Stimulated activated CD8-positive, alpha-beta memory T cell treated with anti-CD3 and anti-CD28 coated beads, Interleukin-12 subunit alpha, Interleukin-12 subunit beta, amount 100 ng/mL, for 4 hours (primary cell): ENCODE measurements at regions not wholly inside any gene's neighbourhood (a gene's known extent, or its start where the extent isn't known, plus 50 kb on each side); places are given as distances from the start of the nearest gene placed in this dataset.

Experiments used
- DNase-seq: peaks from one replicate; pipeline ENCODE4 v3.0.0-alpha.2; 2020; ENCODE audit warnings: low read depth

DNA sequence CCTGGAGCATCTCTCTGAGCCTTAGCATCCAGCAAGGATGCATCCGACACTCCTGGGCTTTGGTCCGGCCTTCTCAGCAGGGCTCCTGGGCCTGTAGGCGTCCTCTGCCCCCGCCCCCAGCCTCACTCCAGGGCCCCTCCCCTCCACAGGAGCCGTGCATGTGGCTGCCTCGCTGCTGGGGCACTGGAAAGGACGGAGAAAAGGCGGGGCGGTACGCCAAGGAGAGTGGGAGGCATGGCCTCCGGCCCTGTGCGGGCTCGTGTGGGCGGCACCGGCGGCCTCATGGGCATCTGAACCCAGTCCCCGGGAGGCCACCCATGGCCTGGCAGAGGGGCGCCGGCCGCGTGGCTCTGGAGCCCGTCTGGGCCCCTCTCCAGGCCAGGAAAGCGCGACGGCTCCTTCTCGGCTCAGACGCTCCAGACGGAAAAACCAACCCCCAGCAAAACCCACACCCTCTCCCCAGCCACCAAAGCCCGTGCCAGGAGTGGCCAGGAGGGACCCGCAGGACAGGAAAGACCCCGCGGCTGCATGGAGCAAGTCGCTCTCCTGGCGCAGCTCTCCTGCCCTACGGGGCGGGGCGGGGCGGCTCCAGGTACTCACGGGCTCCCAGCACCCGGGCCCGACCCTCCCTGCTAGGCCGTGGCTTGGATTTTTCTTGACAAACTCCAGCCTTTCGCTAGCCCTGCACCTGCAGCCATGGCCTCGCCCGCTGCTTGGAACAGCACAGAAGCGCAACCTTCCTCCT, 419.9 kb downstream of the QKI start:
- no peak for DNase-seq

DNA sequence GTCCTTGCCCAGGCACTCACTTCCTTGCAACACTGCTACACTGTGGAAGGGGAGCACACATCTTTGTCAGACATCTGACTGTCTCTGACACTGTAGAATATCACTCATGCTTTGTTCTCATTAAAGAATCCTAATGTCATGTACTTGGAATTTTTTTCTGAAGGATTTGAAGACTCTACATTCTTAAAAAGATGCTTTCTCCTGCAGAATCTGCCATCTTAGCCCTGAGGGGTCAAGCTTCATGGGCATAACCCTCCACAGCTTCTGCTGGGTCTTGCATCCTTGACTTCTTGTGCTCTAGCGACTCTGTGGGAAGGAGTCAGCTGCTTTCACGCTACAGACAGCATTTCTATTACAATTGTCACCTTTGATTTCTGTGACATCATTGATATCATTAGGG, 417.2 kb downstream of the QKI start:
- DNase-seq: no peak

DNA sequence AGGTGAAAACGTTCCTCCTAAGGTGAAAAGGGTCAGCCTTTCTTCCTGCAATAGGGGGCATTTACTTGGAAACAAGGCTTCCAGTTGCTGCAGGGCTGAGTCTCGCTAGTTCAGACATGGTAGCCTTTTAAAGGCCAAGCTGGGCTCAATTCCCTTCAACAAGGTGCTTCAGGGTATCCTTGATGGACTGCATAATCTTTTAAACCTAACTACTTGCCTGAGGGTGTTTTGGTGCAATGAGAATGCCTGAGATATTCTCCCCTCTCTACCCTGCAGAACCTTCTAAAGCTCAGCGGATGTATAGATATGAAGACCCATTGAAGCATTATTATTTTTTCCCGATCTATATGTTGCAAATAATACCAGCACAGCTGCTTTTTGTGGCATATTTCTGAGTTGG, 416.1 kb downstream of the QKI start:
- DNase-seq: no peak

DNA sequence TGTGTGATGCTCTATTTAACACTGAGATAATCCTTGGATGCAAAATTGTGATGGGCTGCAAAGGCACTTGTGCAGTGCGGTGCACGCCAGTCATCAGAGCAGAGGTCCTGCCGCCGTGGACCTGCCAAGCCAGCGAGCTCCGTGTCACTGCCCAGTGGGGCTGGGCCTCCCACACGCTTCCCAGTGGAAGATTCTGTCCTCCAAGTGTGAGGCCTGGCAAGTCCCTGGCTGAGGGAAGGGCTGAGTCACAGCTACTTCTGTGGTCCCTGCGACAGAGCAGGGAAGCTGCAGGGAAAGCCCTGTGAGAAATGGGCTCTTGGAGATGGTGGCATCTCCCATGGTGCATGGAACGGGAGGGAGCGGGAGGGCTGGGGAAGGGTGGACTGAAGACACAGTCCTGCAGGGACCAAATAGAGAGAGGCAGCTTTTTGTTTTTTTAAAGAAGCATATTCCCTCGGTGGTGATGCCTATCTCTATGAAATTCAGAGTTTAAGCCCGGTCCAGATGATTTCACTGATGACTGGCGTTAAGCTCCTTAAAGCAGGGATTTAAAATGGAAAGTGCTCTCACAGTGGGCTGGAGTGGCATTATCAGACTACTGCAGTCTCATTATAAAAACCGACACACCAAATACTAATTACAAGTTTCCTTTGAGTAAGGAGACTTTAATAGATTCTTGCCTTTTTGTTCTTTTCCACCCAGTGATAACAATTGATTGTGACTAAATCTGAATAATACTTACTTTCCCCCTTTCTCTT, 413.7 kb downstream of the QKI start:
- no peak for DNase-seq

DNA sequence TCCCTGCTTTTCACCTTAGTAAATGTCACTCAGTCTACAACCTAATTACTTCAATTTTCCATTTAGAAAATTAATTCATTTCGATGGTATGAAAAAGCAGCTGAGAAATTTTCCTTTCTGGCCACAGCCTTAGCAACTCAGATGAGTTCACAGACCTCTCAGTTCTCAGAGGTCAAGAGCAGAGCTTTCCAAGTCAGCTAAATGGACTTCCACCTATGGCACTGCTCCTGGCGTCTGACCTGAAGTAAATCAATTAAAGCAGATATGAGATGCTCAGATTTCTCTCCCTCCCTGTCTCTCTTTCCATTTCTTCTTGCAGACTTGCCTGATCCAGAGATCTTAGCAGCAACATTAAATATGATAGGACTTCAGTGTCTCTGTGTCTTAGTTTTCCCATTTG, 412.6 kb downstream of the QKI start:
- DNase-seq: no peak

DNA sequence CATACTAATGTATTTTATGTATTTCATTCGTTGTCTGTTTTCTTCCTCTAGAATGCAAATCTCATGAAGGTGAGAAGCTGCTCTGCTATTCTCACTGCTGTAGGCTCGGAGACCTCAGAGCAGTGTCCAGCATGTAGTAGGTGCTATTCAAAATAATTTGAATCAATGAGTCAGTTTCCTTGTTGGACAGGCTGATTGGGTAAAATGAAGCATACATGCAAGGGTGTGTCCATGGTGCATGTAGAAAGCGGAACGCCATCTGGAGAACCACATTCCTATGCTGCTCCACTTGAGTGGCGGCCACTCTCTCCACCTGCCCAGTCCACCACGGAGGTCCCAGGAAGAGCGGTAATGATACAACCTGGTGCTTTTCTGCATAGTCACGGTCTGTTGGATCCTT, 412.1 kb downstream of the QKI start:
- no peak for DNase-seq

- no peak for DNase-seq
Observed at GRCh38 chr6:163825033-163825432, 410.5 kb downstream of the QKI start.

DNA sequence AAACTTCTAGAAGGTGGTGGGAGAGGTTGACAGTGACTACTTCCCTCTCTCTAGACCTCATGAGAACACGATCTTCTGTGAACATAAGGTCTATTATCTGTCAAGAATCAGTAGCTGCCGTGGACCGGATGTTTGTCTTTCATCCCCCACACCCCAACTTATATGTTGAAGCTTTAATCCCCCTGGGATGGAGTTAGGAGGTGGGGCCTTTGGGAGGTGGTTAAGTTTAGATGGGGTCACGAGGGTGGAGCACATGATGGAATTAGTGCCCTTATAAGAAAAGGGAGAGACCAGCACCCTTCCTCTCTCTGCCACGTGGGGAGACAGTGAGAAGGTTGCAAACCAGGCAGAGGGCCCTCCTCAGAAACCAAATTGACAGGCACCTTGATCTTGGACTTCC, 409.1 kb downstream of the QKI start:
- DNase-seq: no peak

DNA sequence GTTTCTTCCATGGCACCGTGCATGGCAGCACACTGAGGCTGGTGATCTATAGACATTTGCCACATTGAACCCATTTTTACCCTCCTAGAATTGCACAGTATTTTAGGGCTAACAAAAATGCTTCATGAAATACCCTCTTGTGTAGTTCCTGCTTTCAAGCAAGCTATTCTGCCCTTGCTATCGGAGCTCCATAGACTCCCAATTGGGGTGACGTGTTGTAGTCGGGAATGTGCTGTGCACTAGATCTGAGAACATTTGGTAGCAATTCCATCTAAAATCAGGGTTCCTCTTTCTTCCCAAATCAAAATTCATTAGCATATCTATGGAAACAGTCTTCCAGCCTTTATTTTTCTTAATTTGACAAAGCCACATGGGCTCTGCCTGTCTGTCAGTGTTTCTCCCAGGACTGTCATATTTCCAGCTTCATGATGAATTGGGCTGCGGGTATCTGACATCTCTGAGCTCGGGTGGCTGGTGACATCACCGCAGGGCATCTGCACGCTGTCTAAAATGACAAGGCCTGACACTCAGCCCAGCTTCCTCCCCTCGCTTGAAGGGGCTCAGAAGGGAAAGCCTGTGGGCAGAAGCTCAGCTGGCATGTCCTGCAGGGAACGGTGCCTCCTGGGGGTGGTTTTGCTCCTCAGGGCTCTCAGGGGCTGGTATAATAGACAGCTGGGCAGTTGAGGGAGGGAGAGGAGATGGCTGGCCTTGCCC, 406.4 kb downstream of the QKI start:
- no peak for DNase-seq

- no peak for DNase-seq
Observed at GRCh38 chr6:163820171-163820570, 405.7 kb downstream of the QKI start.

- no peak for DNase-seq
Observed at GRCh38 chr6:163818719-163819118, 404.2 kb downstream of the QKI start.

GRCh38 chr6:163816441-163816840, 401.9 kb downstream of the QKI start:
- DNase-seq: no peak

GRCh38 chr6:163815796-163816195, 401.3 kb downstream of the QKI start:
- DNase-seq: no peak

- DNase-seq: no peak
Observed at GRCh38 chr6:163814494-163815364, 400.2 kb downstream of the QKI start.

- DNase-seq: no peak
Observed at GRCh38 chr6:163813979-163814493, 399.5 kb downstream of the QKI start.

DNA sequence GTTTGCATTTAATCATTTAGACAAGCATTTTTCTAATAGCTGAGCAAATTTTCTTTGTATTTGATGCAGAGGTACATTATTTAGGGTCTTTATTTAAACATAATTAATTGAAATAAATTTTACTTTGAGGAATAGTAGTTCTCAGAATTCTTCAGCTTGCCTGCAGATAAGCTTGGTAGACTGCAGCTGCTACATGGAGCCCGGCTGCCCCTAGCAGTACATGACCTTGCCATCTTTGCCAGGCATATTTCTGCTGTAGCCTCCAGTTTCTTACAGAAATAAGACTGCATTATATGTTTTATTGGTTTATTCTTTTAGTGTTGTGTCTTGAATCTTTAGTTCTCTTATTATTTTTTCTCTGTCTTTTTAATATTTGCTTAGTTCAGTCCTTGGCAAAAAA, 396.8 kb downstream of the QKI start:
- DNase-seq: no peak

- no peak for DNase-seq
Observed at GRCh38 chr6:163809364-163809763, 394.8 kb downstream of the QKI start.

DNA sequence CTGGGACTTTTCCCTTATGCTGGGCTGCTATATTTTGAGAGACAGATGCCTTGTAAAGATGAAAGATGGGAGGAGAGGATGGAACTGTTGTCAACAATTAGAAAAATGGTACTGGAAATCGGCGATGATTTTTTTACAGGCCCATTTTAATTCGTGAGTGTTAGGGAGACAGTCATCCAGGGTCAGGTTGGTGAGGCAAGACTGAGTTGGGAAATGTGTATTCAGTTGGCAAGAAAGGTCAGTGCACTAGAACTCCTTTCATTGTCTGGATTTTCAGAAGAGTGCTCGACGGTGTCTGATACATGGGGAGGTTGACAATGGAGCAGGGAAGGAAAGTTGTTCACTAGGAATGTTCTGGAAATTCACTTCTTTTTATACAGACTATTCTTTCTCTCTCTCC, 394.4 kb downstream of the QKI start:
- DNase-seq: no peak

- no peak for DNase-seq
Observed at GRCh38 chr6:163808231-163808630, 393.7 kb downstream of the QKI start.

GRCh38 chr6:163806755-163807499, 392.4 kb downstream of the QKI start:
- no peak for DNase-seq

DNA sequence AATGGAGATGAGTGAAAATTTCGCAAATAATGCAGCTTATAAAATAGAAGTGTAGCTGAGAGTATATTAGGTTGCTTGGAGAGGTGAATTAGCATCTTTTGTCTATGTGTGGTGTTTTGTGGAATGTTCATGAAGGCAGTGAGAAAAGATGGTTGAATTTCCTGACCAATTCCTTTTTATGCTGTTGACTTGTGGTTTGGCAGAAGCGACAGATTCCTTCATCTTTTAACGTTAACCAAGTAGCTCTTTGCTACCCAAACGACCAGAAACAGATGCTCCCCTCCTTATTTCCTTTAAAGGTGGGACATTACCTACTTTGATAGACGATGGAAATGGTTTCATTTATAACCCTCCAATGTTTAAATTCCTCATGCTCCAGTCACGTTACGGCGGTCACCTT, 390.5 kb downstream of the QKI start:
- DNase-seq: no peak
